Amniotic epithelial cell (primary cell): ENCODE measurements at regions not wholly inside any gene's neighbourhood (a gene's known extent, or its start where the extent isn't known, plus 50 kb on each side); places are given as distances from the start of the nearest gene placed in this dataset.
"Not testable (repeated sequence)": the region's sequence is repeated elsewhere in the genome, so short reads cannot be mapped to it uniquely, and the experiment has no call there.

ENCODE experiments used
- DNase-seq: peaks from one replicate; pipeline ENCODE4 v3.0.0-alpha.2; 2010; ENCODE audit warnings: low read depth

DNA sequence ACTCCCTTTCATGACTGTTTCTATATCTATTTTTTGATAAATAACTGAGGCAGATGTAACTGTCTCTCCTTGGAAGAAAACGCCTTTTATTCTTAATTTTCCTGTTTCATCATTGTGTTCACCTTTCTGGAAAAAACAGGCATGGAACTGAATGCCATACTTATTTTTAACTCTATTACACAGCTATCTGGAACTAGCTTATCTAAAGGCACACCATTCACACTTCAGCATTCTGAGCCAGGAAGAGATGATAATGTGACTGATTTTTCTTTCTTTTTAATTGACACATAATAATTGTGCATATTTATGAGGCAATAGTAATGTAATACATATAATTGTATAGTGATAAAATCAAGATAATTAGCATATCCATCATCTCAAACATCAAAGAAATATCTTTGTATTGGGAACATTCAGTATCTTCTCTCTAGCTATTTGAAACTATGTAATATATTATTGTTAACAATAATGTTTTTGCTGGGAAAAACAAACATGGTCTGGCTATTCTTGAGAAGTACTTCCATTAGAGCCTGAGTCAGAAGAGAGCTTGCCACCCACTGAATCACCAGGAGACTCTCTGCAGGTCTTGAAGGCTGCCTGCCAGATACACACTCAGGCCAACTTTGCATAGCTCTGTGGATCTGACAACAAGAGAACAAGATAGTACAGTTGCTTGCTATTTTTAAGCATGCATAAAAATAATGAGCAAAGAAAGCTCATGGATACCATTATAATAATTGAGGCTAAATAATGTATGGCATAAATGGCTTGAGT is 501.0 kb upstream of the EDIL3 start:
- peak; percentile 93 for DNase-seq

DNA sequence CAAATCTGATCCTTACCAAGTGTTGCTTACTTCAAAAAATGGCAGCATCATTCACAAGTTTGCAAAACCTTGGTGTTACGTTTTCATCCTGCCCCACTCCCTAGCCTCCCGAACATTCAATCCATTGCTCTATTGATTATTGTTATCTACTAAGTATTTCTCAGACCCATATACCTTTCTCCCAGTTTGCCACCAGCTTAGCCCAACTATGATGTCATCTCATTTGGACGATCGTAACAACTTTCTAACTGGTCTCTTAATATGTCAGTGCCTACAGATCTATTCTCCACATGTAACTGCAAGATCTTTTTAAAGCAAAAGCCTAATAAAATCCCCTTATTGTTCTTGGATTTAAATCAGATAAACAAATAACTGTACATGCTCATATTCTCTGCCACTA is 497.1 kb upstream of the EDIL3 start:
- no peak for DNase-seq

DNA sequence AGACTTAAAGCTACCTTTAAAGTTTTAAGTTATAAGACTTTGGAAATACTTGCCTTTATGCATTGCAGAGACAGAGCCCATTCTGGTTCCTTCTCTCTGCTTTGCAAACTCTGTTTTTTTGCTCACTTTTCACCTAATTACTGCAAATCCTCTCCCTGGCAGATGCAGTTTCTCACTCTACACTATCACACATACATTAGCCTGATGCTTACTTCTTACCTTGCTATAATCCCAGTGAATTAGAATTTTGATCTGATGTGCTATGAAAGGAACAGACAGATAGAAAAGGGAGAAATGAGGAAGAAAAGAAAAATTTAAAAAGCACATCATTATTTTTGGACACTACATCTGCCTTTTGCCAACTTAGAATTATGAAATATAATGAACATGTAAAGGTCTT is 489.5 kb upstream of the EDIL3 start:
- DNase-seq: no peak

DNA sequence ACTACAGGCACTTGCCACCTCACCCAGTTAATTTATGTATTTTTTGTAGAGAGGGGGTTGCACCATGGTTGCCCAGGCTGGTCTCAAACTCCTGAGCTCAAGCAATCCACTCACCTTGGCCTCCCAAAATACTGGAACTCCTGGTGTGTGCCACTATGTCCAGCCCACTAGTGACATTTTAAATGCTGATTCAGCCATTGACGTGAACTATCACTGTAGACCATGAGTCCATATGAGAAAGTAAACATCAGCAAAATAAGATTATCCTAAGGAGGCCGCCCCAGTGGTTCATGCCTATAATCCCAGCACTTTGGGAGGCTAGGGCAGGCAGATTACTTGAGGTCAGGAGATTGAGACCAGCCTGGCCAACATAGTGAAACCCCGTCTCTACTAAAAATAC is 488.1 kb upstream of the EDIL3 start:
- DNase-seq: no peak

DNA sequence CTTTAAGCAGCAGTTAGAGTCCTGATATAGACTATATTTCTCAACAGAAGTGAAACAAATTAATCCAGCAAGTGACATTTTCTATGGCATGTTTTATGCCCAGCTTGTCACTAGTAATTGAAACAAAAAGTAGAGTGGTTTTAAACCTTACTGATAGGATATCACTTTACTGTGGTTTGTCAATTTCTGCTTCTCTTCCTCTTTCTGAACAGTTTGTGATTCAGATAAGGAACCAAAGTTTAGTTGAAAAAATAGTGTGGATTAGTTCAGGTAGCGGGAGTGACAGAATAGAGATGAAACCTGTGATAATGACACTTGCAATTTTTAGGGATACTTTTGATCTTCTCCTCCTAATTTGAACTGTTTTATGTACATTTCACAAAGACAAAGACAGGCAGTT is 485.7 kb upstream of the EDIL3 start:
- no peak for DNase-seq

DNA sequence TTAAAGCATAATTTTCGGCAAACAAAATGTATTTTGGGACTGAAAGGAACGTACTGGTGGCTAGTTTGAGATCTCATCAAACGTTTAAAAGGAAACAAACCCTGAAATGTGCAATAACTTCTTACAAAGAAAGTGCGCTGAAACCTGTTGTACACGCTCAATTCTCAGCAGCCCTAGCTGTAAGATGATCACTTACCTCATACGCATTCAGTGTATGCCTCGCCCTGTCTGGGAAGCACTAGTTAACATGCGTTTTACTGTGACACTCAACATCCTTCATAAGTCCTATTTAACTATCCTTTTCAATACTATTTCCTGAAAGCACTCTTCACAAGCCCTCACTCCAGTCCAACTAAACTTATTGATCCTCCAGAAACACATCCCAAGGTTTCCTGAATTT is 485.0 kb upstream of the EDIL3 start:
- no peak for DNase-seq

DNA sequence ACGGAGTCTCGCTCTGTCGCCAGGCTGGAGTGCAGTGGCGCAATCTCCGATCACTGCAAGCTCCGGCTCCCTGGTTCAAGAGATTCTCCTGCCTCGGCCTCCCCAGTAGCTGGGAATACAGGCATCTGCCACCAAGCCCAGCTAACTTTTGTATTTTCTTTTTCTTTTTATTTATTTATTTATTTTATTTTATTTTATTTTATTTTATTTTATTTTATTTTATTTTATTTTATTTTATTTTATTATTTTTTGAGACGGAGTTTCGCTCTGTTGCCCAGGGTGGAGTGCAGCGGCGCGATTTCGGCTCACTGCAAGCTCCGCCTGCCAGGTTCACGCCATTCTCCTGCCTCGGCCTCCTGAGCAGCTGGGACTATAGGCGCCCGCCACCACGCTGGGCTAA is 479.3 kb upstream of the EDIL3 start:
- not testable (repeated sequence) for DNase-seq

DNA sequence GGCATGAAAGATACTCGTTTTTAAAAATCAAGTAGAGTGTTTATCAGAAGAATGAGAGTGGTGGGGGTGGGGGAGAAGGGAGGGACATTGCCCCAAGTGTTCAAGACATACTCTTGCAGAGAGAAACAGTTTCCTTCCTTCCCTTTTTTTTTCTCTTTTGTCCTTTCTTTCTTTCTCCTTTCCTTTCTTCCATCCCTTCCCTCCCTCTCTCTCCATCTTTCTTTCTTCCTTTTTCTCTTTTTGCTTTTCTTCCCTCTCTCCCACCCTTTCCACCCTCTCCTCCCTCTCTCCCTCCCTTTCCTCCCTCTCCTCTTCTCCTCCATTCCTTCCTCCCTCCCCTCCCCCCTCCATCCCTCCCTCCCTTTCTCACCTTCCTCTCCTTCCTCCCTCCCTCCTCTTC is 478.3 kb upstream of the EDIL3 start:
- no peak for DNase-seq

DNA sequence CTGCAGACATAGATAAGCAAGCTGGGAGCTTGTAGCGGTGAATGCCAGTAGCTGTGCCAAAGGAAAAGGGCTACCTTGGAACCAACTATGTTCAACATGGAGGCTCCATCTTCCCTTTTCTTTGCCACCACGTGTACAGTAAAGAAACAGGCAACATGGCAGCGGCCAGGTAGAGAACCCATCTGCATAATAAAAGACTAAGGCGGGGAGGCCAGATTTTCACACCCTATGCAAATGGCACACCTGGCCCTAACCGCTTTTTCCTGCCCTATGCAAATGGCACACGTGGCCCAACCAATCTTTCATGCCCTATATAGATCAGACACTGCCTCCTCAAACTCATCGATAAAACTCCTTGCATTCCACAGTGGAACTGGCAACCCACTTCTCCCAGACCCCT is 477.5 kb upstream of the EDIL3 start:
- no peak for DNase-seq

DNA sequence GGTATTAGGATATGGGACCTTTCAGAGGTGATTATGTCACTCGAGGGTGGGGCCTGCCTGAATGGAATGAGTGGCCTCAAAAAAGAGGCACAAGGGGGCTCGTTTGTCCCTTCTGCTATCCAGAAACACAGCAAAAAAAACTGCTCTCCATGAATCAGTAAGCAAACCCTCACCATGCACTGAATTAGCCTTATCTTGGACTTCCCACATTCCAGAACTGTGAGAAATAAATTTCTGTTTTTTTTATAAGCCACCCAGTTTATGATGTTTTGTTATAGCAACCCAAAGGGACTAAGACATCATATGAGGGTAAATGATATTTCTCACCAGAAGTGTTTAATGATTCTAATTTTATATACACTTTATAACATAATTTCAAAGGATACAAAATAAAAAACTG is 476.6 kb upstream of the EDIL3 start:
- DNase-seq: peak; percentile 53

DNA sequence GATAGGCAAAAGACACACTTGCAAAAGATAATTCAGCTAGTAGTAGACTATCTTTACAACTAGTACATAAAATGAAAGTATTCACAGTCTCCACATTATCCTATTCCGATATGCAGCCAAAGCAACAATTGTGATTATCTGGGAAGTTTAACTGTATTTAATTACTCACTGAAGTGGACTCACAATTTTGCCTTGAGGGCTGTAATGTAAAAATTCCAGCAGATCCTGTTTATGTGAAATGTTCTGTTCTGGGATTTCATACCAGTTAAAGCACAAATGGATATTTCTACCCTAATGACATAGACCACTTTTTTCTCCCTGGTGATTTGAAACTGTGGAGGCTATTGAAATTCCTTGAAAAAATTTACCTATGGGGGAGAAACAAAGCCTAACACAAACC is 474.4 kb upstream of the EDIL3 start:
- DNase-seq: no peak

DNA sequence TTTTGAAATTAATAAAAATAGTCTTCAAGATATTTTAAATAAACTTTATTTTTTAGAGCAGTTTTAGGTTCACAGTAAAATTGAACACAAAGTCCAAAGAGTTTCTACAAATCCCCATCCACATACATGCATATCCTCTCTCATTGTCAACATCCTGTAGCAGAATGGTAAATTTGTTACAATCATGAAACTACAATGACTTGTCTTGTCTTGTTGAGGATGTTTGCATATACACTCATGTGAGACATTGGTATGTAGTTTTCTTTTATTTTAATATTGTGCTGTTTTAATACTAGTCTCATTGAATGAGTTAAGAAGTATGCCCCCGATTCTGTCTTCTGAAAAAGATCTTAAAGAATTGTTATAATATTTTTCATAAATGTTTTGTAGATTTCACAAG is 447.0 kb upstream of the EDIL3 start:
- no peak for DNase-seq

DNA sequence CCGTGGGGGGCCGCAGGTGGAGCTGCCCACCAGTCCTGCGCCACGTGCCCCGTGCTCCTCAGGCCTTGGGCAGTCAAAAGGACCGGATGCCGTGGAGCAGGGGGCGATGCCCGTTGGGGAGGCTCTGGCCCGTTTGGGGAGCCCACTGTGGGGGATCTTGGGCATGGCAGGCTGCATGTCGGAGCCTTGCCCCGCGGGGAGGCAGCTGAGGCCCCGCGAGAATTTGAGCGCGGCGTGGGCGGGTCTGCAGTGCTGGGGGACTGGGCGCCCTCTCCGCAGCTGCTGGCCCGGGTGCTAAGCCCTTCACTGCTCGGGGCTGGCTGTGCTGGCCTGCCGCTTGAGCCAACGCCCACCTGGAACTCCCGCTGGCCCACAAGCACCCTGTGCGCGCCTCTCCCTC is 445.6 kb upstream of the EDIL3 start:
- no peak for DNase-seq

DNA sequence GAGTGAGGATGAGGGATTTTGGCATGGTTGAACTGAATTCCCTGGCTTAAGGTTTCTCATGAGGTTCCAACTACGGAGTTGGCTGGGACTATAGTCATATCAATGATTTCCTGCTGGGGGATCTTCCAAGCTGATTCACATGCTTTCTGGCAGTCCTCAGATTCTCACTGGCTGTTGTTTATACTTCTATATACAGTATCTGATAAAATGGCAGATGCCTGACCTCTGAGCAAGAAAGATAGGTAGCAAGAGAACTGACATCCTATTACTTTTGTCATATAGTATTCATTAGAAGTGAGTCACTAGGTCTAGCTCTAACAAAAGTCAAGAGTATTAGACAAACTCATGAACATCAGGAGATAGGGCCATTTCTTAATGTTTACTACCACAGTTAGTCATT is 440.9 kb upstream of the EDIL3 start:
- peak; percentile 50 for DNase-seq

DNA sequence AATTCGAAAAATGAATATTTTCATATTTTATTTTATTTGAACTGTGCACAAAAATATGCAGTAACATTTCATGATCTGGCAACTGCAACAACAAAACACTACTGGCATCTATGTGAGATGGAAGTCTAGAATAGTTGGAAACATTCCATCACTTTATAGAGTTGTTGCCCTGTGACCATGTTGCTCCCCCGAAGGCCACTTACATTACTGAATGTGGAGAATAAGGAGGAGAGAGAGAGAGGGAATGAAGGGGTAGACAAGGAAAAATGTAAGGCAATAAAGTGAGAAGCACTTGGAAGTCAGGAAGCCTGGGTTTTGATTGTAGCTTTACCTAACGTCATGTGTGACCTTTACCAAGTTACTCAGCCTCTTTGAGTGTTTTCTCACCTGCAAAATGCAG is 437.2 kb upstream of the EDIL3 start:
- DNase-seq: no peak

DNA sequence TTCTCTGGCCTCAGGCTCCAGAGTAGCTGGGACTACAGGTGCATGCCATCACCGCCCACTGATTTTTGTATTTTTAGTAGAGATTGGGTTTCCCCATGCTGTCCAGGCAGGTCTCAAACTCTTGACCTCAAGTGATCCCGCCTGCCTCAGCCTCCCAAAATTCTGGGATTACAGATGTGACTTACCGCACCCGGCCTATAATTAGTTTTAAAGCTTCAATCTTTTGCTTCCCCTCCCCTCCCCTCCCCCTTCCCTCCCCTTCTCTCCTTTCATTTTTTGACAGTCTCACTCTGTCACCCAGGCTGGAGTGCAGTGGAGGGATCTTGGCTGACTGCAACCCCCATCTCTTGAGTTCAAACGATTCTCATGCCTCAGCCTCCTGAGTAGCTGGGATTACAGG is 433.3 kb upstream of the EDIL3 start:
- DNase-seq: no peak

DNA sequence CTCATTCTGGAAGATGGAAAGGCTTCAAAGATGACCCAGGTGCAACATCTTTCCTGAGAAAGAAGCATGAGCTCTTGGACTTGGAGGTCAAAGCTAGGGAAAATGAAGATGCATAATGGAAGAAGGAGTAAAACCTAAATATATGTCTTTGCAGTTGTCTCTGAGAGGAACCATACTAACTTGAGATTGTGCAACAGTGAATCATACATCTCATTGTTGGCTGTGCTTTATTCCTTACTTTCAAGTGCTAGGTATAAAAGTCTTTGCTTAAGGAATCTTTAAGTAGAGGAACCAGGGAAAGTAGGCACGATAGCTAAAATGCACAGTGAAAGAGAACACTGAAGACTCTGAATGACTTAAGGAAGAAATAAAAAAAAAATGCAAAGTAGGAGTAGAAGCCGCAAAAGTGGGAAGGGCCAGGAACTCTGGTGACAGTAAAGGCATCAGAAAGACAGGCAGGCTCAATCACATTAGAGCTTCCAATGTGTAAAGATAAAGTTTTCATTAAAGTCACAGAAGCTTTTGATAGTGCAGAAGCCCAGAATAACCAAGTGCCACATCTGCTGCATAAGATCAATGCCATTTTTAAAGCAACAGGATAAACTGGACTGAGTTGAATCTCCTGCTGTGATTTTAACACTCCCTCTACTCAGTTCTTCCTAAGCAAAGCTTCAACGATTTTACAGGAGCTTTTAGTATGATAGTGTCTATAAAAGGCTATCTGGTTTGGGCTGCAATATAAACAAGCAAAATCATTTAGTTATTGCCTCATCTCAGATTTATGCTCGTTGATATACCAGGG is 432.3 kb upstream of the EDIL3 start:
- DNase-seq: peak; percentile 70

DNA sequence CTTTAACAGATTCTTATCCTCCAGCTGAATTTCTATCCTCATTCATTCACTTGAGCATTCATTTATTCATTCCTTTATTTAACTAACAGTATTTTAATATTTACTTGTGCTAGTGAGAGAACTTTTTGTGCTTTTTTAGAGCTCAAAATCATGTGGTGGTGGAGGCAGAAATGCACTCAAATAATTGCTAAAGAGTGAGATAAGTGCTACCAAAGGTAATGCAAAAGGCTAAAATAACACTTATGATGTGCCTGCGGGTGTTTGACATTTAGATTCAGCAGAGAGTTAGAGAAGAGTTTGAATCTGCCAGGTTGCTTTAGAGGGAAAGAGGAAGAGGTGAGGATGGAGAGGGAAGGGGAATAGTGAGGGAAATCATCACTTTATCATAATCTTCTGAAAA is 431.5 kb upstream of the EDIL3 start:
- DNase-seq: no peak

DNA sequence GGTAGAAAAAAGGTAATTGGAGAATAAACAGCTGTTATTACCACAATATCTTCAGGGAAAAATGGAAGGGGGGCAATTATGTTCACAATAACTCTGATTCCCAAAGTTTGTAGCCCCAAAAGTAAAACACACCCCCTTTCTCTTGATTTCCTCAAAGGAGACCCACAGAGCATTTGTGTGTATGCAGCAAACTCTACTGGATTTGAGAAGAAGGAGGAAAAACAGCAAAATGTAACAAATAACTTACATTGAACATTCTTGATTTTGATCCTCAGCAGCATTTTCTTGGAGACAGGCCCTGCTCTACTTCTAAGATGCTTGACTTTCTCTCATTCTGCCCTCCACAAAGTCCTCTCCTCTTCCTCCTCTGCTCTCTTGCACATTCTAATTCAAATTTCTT is 420.8 kb upstream of the EDIL3 start:
- DNase-seq: no peak

DNA sequence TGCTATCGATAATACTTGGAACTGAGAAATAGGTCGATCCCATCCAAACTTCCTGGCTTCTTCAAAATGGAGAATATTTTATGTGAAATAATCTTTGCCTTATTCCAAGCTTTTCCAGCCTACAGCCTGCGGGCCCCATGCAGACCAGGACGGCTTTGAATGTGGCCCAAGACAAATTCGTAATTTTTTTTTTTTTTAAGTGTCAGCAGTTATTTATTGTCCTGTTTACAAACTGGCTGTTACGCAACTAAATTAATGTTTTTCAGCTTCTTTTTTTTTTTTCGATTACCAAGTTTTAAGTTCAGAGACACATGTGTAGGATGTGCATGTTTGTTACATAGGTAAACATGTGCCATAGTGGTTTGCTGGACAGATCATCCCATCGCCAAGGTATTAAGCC is 411.7 kb upstream of the EDIL3 start:
- no peak for DNase-seq

DNA sequence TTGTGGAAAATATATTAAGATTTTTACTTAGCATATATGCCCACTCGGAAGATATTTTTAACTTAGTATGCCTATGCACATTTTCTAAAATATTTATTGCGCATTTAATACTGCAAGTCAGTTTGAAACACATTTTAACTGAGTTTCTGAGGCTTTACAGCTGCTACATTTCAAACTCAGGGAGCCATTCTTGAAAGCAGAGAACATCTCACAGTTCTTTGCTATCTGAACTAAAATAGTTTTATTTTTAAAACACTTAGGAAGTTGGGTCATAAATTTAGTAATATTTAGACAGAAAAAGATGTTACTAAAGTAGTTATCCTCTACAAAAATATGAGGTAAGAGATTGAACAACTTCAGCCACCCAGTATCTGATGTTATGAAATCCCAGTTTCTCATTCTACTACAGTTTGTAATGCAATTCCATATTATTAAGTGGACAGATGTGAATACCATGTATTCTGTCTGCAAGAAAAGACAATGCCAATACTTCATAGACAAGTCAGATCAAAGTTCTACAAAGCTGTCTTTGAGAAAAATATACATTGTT is 409.9 kb upstream of the EDIL3 start:
- DNase-seq: peak; percentile 32

DNA sequence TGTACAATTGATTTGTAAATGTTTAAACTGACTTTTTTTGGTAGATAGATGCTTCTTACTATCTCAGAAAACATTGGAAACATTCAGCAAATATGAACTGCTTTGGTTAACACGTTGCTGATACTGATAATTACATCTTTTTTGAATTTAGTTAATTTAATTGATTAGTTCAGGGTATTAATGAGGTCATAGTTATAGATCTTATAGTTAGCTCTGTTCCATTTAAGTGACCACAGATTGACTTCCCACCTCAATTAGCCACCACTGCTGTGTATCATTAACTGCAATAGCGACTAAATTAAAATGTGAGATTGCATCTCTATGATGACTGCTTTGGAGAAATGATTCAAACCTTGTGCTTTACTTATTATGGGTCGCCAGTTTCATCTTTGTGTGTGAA is 407.1 kb upstream of the EDIL3 start:
- DNase-seq: no peak

DNA sequence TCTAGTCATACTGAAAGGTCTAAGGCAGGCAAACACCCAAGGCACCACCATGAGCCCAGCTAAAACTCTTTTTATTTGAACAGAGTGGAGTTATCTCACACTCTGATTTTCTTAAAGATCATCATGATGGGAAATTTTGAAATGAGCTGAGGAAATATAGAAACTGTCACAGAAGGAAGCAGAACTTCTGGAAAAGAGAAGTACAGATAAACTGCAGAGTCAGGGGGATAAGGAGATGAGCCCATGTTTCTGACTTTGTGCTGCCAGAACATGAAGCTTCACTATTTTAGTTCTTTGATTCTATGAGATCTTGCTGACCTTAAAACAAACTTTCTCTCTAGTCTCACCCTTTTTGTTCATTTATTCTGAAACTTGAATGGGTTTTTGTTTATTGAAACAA is 406.5 kb upstream of the EDIL3 start:
- DNase-seq: no peak

DNA sequence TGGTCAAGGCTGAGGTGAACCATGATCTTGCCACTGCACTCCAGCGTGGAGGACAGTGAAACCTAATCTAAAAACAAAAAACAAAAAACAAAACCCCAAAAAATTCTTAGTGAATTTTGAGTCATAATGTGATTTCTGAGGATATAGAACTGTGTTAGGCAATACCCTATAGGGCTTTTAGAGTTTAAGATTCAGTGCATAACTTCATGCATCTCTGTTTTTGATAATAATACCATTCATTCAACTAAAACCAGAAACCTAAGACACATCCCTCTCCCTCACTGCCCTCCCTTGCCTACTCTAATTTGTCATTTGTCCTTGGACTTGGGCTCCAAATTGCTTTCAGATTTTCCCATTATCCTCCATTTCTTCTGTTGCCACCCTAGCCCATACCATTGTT is 405.7 kb upstream of the EDIL3 start:
- DNase-seq: no peak
